COR-L47 (cell line): ENCODE measurements at regions not wholly inside any gene's neighbourhood (a gene's known extent, or its start where the extent isn't known, plus 50 kb on each side); places are given as distances from the start of the nearest gene placed in this dataset.
"Not testable (repeated sequence)": the region's sequence is repeated elsewhere in the genome, so short reads cannot be mapped to it uniquely, and the experiment has no call there.

Experiments used
- DNase-seq: peaks from one replicate; lab custom pipeline; 2025; lab: John Stamatoyannopoulos, UW

- no peak for DNase-seq
Observed at GRCh38 chr18:55953326-55953725, 365.3 kb upstream of the TCF4 start.

GRCh38 chr18:55951738-55952137, 363.7 kb upstream of the TCF4 start:
- not testable (repeated sequence) for DNase-seq

GRCh38 chr18:55950379-55951166, 362.6 kb upstream of the TCF4 start:
- DNase-seq: no peak

GRCh38 chr18:55934821-55935220, 346.8 kb upstream of the TCF4 start:
- DNase-seq: no peak

- DNase-seq: no peak
Observed at GRCh38 chr18:55932675-55933074, 344.7 kb upstream of the TCF4 start.

- no peak for DNase-seq
Observed at GRCh38 chr18:55927831-55928230, 339.8 kb upstream of the TCF4 start.

GRCh38 chr18:55925772-55926171, 337.8 kb upstream of the TCF4 start:
- no peak for DNase-seq

- no peak for DNase-seq
Observed at GRCh38 chr18:55920063-55920462, 332.1 kb upstream of the TCF4 start.

- DNase-seq: no peak
Observed at GRCh38 chr18:55918444-55918843, 330.5 kb upstream of the TCF4 start.

GRCh38 chr18:55912919-55913318, 324.9 kb upstream of the TCF4 start:
- no peak for DNase-seq

GRCh38 chr18:55912071-55912470, 324.1 kb upstream of the TCF4 start:
- DNase-seq: no peak

GRCh38 chr18:55910296-55910695, 322.3 kb upstream of the TCF4 start:
- DNase-seq: no peak

- no peak for DNase-seq
Observed at GRCh38 chr18:55908901-55909366, 320.9 kb upstream of the TCF4 start.

GRCh38 chr18:55907453-55908175, 319.6 kb upstream of the TCF4 start:
- DNase-seq: no peak

- DNase-seq: no peak
Observed at GRCh38 chr18:55906536-55906935, 318.5 kb upstream of the TCF4 start.

- DNase-seq: no peak
Observed at GRCh38 chr18:55903911-55904310, 315.9 kb upstream of the TCF4 start.

GRCh38 chr18:55900380-55900779, 312.4 kb upstream of the TCF4 start:
- DNase-seq: no peak

GRCh38 chr18:55897091-55897689, 309.2 kb upstream of the TCF4 start:
- no peak for DNase-seq

GRCh38 chr18:55893948-55894347, 306.0 kb upstream of the TCF4 start:
- no peak for DNase-seq

- not testable (repeated sequence) for DNase-seq
Observed at GRCh38 chr18:55892862-55893813, 305.1 kb upstream of the TCF4 start.

GRCh38 chr18:55886886-55887285, 298.9 kb upstream of the TCF4 start:
- DNase-seq: no peak

GRCh38 chr18:55884498-55884897, 296.5 kb upstream of the TCF4 start:
- DNase-seq: no peak
